Tibial artery (tissue), 4 donors: ENCODE measurements at regions not wholly inside any gene's neighbourhood (a gene's known extent, or its start where the extent isn't known, plus 50 kb on each side); places are given as distances from the start of the nearest gene placed in this dataset.

Experiments
- DNase-seq, 2 donors: peaks; one replicate each; pipeline ENCODE4 v3.0.0-alpha.2; 2019
- H3K27ac ChIP-seq, 2 donors: fragments of 200-600 bp; sonication (generic) in 1 of 2; 1 replicate in 1 of 2; 2 replicates in 1 of 2; pipeline ENCODE4 v1.5.1; 2018 to 2019; ENCODE audit warnings: mild to moderate bottlenecking in 1 of 2
- H3K27me3 ChIP-seq, 2 donors: fragments of 200-600 bp; sonication (generic) in 1 of 2; one replicate each; pipeline versions ENCODE4 v1.5.1 to v1.6.0; 2016 to 2019
- H3K36me3 ChIP-seq, 3 donors: fragments of 200-600 bp; sonication (generic) in 2 of 3; one replicate each; pipeline ENCODE4 v1.5.1; 2016 to 2019; ENCODE audit warnings: mild to moderate bottlenecking in 2 of 3
- H3K4me1 ChIP-seq, 4 donors: fragments of 200-600 bp; sonication (generic) in 2 of 4; 1 replicate in 3 of 4; 2 replicates in 1 of 4; pipeline ENCODE4 v1.5.1; 2016 to 2019
- H3K4me3 ChIP-seq, 2 donors: fragments of 200-600 bp; sonication (generic) in 1 of 2; 1 replicate in 1 of 2; 2 replicates in 1 of 2; pipeline ENCODE4 v1.5.1; 2018 to 2019; ENCODE audit warnings: mild to moderate bottlenecking in 2 of 2
- H3K9me3 ChIP-seq, 3 donors: fragments of 200-600 bp; sonication (generic) in 1 of 3; one replicate each; pipeline ENCODE4 v1.5.1; 2016 to 2019
- intact Hi-C: fragments of 100-400 bp; cut with DNase I; formaldehyde crosslinking; loops from one replicate; pipeline ENCODE4 v1.15.0; 2023; ENCODE audit warnings: low total_unique reads
- TF ChIP-seq, protein P1 (sequence below), 2 experiments: fragments of 200-600 bp in 1 of 2; fragments of 450-650 bp in 1 of 2; IDR thresholded peaks; one replicate each; pipeline ENCODE4 v1.5.1; 2017 to 2019; ENCODE audit warnings: antibody characterized with exemption in 2 of 2, mild to moderate bottlenecking in 1 of 2, moderate library complexity in 1 of 2

DNA sequence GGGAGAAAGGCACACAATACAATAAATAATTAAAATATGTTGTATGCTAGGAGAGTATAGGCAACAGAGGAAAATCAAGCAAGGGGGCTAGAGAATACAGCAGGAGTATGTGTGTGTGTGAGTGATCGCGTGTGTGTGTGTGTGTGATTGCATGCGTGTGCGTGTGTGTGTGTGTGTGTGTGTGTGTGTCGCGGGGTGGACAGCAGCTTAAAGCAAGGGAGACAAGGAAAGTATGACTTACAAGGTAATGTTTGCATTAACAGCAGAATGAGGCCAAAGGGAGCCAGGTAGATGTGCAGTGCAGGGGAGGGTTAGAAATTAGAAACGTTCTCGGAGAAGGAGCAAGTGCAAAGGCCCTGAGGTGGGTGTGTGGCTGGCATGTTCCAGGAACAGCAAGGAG, 57.4 kb upstream of the KCNA1 start:
- H3K4me3 ChIP-seq: no peak overlapping the region
- TF ChIP-seq, protein P1, sequence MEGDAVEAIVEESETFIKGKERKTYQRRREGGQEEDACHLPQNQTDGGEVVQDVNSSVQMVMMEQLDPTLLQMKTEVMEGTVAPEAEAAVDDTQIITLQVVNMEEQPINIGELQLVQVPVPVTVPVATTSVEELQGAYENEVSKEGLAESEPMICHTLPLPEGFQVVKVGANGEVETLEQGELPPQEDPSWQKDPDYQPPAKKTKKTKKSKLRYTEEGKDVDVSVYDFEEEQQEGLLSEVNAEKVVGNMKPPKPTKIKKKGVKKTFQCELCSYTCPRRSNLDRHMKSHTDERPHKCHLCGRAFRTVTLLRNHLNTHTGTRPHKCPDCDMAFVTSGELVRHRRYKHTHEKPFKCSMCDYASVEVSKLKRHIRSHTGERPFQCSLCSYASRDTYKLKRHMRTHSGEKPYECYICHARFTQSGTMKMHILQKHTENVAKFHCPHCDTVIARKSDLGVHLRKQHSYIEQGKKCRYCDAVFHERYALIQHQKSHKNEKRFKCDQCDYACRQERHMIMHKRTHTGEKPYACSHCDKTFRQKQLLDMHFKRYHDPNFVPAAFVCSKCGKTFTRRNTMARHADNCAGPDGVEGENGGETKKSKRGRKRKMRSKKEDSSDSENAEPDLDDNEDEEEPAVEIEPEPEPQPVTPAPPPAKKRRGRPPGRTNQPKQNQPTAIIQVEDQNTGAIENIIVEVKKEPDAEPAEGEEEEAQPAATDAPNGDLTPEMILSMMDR (IDR thresholded peaks at IDR 0.05): no peak
- intact Hi-C loops: loop anchor here (5.0 kb wide), 1 partner anchor 240 kb away; no protein-coding TSS in a partner anchor
- no peak for DNase-seq
- H3K27me3 ChIP-seq: peaks cover 0 to 3% of the 10 kb centered on the region in 2 donors
- no peaks in the 10 kb centered on the region for H3K36me3 ChIP-seq
- no peak overlapping the region for H3K27ac ChIP-seq
- no peaks in the 10 kb centered on the region for H3K9me3 ChIP-seq
- H3K4me1 ChIP-seq: peaks cover 0 to under 1% (median under 1%) of the 10 kb centered on the region in 4 donors

DNA sequence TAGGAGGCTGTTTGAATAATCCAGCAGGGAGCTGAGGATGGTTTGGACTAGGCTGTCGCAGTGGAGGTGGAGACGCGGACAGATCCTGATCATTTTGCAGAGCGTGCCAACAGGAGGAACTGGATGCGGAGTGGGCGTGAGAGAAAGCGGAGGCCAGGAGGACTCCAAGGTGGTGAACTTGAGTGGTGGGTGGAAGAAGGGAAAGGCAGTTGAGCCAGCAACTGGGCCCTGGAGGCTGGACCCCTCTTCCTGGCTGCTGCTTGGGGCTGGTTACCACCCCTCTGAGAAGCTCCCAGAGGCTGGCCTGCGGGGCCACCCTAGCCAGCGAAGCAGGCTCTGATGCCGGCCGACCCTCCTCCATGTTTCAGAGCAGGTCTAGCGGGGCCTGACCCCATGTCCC, 56.8 kb upstream of the KCNA1 start:
- H3K27me3 ChIP-seq: peaks cover 0 to 3% of the 10 kb centered on the region in 2 donors
- peaks cover 0 to 6% (median 5%) of the 10 kb centered on the region in 4 donors for H3K4me1 ChIP-seq
- no peaks in the 10 kb centered on the region for H3K36me3 ChIP-seq
- no peaks in the 10 kb centered on the region for H3K9me3 ChIP-seq
- H3K4me3 ChIP-seq: no peak overlapping the region
- DNase-seq: no peak
- no peak overlapping the region for H3K27ac ChIP-seq
- TF ChIP-seq, protein P1 (IDR thresholded peaks at IDR 0.05): no peak
- intact Hi-C loops: loop anchor here (5.0 kb wide), 1 partner anchor 239 kb away; no protein-coding TSS in a partner anchor

DNA sequence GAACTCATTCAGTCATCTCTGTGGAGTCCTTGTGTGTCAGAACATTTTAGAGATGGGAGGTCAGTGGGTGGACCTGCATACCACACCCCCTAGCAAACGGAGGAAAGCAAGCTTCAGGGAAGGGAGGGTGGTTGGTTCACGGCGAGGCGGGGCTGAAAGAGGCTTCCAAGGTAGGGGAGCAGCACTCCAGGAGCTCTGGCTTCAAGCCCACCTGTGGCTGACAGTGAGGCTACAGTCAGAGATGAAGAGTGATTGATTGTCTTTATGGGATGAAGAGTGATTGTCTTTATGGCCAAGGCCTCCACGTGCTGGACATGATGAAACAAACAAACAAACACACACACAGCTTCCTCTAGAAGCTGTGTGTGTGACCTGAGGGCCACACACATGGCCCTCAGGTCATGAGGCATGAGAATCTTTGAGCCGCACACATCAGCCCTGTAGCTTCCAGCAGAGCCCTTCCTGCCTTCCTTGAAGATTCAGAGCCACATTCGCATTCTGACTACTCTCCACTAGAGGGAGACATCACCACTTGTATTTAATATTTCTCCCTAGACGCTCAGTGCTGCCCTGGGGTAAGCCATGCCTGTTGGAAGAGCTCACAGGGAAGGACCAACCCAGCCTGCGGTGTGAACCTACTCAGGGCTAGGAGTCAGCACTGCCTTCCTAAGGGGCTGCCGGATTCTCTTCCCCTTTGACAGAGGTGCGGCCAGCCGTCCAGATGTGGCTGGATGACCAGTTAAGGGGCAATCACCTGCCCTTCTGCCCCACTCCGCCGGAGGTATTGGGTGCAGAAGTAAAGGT, 54.4 kb upstream of the KCNA1 start:
- no peak overlapping the region for H3K27ac ChIP-seq
- H3K4me3 ChIP-seq: no peak overlapping the region
- intact Hi-C loops: loop anchor here (2.0 kb wide), 1 partner anchor 147 kb away; no protein-coding TSS in a partner anchor
- no peaks in the 10 kb centered on the region for H3K9me3 ChIP-seq
- H3K4me1 ChIP-seq: peaks cover 0 to 14% (median 11%) of the 10 kb centered on the region in 4 donors
- H3K36me3 ChIP-seq: no peaks in the 10 kb centered on the region
- H3K27me3 ChIP-seq: no peaks in the 10 kb centered on the region
- TF ChIP-seq, protein P1 (IDR thresholded peaks at IDR 0.05): peak; percentile 74 to 83
- DNase-seq: peak in 1 of 2 donors; percentile 65

DNA sequence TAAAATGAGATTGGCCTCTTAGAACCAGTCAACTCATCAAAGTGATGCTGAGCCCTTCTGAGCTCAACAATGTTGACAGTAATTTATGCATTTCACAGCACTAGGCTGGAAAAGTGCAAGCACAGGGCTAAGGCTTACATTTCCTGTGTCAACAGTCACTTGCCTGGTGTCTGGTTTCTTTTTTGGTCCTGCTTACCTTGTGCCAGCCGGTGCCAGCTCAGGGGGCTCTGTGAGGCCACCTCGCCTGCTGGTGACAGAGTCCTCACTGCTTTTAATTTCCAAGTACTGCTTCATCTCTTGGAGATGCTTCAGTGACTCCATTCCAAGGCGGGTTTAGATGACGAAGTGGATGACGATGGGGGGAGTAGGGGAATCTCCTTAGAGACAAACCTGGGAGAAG, 53.1 kb upstream of the KCNA1 start:
- no peak overlapping the region for H3K4me3 ChIP-seq
- no peak for DNase-seq
- H3K9me3 ChIP-seq: no peaks in the 10 kb centered on the region
- intact Hi-C loops: no loop called here
- H3K27ac ChIP-seq: no peak overlapping the region
- TF ChIP-seq, protein P1 (IDR thresholded peaks at IDR 0.05): no peak
- H3K4me1 ChIP-seq: peaks cover 0 to 16% (median 12%) of the 10 kb centered on the region in 4 donors
- H3K36me3 ChIP-seq: no peaks in the 10 kb centered on the region
- no peaks in the 10 kb centered on the region for H3K27me3 ChIP-seq

DNA sequence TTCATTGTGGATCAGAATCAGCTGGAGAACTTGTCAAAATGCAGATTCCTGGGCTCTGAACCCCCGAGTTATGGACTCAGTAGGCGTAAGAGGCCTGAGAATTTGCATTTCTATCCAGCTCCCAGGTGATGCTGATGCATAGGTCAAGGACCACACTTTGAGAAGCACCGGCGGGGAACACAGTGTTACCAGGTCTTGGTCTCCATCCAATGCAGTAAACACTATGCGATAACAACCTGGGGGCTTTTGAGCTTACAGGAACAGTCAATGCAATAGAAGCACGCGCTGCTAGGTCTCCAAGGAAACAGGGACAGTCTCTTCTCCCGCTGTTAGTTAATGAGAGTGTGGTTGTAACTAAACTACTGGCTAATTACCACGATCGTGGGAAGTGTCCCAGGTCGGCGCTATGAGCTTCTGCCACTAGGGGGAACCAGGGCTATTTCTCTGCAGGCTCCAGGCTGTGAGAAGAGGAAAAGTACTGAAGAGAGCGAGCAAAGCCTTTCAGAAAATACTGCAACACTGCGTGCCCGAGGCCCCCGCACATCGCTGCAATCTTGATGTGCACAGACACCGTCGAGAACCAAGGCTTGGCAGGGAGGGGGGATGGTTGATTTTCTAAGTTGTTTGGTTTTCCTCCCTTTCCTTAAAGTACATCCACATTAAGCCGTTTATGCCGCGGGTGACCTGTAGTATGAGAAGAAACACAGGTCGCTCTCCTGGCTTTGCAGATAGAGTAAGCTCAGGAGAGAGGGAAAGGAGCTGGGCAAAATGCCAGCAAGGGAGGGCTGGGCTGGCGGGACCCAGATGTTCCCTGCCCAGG, 52.0 kb upstream of the KCNA1 start:
- TF ChIP-seq, protein P1 (IDR thresholded peaks at IDR 0.05): peak; percentile 74 to 89
- intact Hi-C loops: no loop called here

More for the DNA sequence above, 52.0 kb upstream of the KCNA1 start:
- no peak overlapping the region for H3K27ac ChIP-seq
- no peaks in the 10 kb centered on the region for H3K27me3 ChIP-seq
- no peak overlapping the region for H3K4me3 ChIP-seq
- H3K4me1 ChIP-seq: peaks cover 0 to 16% (median 12%) of the 10 kb centered on the region in 4 donors
- H3K36me3 ChIP-seq: no peaks in the 10 kb centered on the region
- H3K9me3 ChIP-seq: no peaks in the 10 kb centered on the region
- peak; percentile 68 to 79 for DNase-seq
